Stimulated activated CD4-positive, alpha-beta T cell treated with anti-CD3 and anti-CD28 coated beads, Interleukin-4, amount 100 ng/mL, for 4 hours (primary cell): ENCODE measurements at regions not wholly inside any gene's neighbourhood (a gene's known extent, or its start where the extent isn't known, plus 50 kb on each side); places are given as distances from the start of the nearest gene placed in this dataset.
"Not testable (repeated sequence)": the region's sequence is repeated elsewhere in the genome, so short reads cannot be mapped to it uniquely, and the experiment has no call there.

ENCODE experiments used
- DNase-seq, 2 experiments: peaks; one replicate each; pipeline ENCODE4 v3.0.0-alpha.2; 2020

DNA sequence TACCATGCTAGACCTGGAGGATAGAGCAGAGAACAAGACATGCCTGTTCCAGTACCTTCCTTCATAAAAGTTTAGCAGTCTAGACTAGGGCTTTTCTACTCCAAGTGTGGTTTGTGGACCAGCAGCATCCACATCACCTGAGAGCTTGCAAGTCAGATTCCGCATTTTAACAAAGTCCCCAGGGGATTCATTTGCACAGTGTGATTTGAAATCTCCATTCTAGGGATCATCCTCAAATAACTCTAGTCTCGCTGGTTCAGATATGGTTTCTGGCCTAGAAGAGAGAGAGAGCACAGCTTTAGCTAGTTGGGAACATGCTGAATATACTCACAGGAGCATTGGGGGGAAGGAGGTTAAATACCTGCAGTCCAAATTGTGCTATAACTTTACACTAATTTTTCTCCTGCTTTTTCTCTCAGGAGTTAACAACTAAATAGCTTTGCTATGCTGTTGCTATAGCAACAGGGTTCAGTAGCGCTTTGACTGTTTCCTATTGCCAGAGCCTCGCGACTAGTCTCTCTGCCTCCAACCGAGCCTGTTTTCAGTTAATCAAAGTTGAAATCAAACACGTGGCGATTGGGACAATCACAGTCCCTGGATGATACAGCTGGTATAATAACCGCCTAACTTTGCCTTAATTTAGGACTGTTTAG, 64.0 kb upstream of the RASGRF1 start:
- DNase-seq, result no peak

DNA sequence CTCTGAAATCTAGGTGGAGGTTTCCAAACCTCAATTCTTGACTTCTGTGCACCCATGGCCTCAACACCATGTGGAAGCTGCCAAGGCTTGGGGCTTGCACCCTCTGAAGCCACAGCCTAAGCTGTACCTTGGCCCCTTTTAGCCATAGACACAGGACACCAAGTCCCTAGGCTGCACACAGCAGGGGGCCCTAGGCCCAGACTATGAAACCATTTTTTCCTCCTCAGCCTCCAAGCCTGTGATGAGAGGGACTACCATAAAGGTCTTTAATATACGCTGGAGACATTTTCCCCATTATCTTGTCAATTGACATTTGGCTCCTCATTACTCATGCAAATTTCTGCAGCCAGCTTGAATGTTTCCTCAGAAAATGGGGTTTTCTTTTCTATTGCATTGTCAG, 53.7 kb upstream of the RASGRF1 start:
- DNase-seq, result not testable (repeated sequence)

DNA sequence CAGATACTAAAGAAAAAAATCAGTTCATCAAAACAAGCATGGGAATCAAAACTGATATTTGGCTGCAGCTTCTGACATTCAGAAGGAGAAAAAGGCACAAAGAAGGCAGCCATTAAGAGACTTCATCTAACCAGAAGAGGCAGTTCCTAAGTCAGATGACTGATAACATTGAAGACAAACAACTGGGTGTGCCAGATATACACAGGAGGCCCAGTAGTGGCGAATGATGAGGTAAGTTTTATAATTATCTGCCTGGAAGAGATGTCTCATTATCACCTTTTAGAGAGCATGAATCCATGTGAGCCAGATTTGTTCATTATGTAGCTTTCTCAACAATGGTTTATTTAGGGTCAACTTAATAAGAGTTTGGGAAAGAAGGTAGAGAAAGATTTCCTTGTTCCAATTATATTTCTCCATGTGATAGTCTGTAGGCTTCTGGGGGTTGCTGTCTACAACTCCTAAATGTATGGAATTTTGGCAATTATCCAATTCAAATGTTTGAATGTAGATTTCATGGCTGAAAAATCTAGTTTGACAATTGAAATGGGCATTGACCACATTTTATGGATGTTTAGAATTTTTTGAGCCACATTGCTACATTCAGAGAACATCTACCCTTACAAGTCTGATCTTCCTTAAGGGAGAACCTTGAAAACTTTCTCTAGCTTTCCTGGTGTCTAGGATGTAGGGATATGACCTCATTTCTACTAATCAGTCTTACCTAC, 50.4 kb upstream of the RASGRF1 start:
- no peak for DNase-seq
